A673 (cell line): ENCODE measurements at regions not wholly inside any gene's neighbourhood (a gene's known extent, or its start where the extent isn't known, plus 50 kb on each side); places are given as distances from the start of the nearest gene placed in this dataset.

Experiments
- BruUV-seq: library from RNA; stranded (reverse); fragments of 400-500 nt; replicated peaks from 2 replicates; lab custom pipeline; 2021; lab: Mats Ljungman, UMichigan
- CTCF ChIA-PET: fragments of 300-600 bp; sonication (Branson Sonifier 250); formaldehyde crosslinking; loops from one replicate; lab custom pipeline; 2022; ENCODE audit warnings: antibody characterized with exemption; lab: Charles Lee
- POLR2A ChIA-PET: fragments of 300-600 bp; sonication (Branson Sonifier 250); formaldehyde crosslinking; loops from one replicate; lab custom pipeline; 2022; ENCODE audit warnings: antibody characterized with exemption; ENCODE audit not compliant: low non-redundant PET; lab: Charles Lee
- DNase-seq: peaks from one replicate; pipeline ENCODE4 v3.0.0-alpha.2; 2015; ENCODE audit warnings: low spot score
- H3K27ac ChIP-seq: fragments of 200-600 bp; sonication (generic); 2 replicates; pipeline ENCODE4 v1.5.1; 2016; ENCODE audit warnings: mixed run types, low read depth, mild to moderate bottlenecking, mixed read lengths, antibody characterized with exemption, low read length; ENCODE audit not compliant: poor library complexity, severe bottlenecking
- H3K27me3 ChIP-seq: fragments of 200-600 bp; sonication (generic); replicated peaks from 2 replicates; pipeline ENCODE4 v1.6.1; 2017; ENCODE audit warnings: mixed run types, low read depth, mild to moderate bottlenecking, mixed read lengths, antibody characterized with exemption, low read length; ENCODE audit not compliant: insufficient read depth, poor library complexity
- H3K36me3 ChIP-seq: fragments of 200-600 bp; sonication (generic); 2 replicates; pipeline ENCODE4 v1.6.1; 2016; ENCODE audit warnings: mixed run types, mild to moderate bottlenecking, mixed read lengths, antibody characterized with exemption, low read length; ENCODE audit not compliant: insufficient read depth, poor library complexity, severe bottlenecking
- H3K4me1 ChIP-seq: fragments of 200-600 bp; sonication (generic); 2 replicates; pipeline ENCODE4 v1.6.1; 2017; ENCODE audit warnings: mixed run types, mild to moderate bottlenecking, mixed read lengths, antibody characterized with exemption, low read length; ENCODE audit not compliant: insufficient read depth, poor library complexity, severe bottlenecking
- H3K4me3 ChIP-seq: fragments of 200-600 bp; sonication (generic); 2 replicates; pipeline ENCODE4 v1.5.1; 2016; ENCODE audit warnings: low read depth, mixed run types, mild to moderate bottlenecking, mixed read lengths, low read length; ENCODE audit not compliant: poor library complexity, severe bottlenecking
- H3K9me3 ChIP-seq: fragments of 200-600 bp; sonication (generic); 2 replicates; pipeline ENCODE4 v1.6.1; 2016; ENCODE audit warnings: mixed run types, low read depth, mild to moderate bottlenecking, mixed read lengths, antibody characterized with exemption, low read length; ENCODE audit not compliant: poor library complexity, severe bottlenecking
- CTCF ChIP-seq: fragments of 300-800, 200-600 bp; sonication (generic); conservative IDR thresholded peaks from 2 replicates; pipeline ENCODE4 v1.5.1; 2017; ENCODE audit warnings: low read depth, mild to moderate bottlenecking, antibody characterized with exemption, low read length, moderate library complexity, mixed read lengths
- EZH2 ChIP-seq: fragments of 200-600 bp; sonication (generic); IDR thresholded peaks from 2 replicates; pipeline ENCODE4 v1.6.1; 2017; ENCODE audit warnings: borderline replicate concordance, low read depth, mild to moderate bottlenecking, mixed read lengths, antibody characterized with exemption, low read length; ENCODE audit not compliant: poor library complexity, severe bottlenecking
- intact Hi-C: fragments of 100-400 bp; cut with micrococcal nuclease; formaldehyde crosslinking; loops from one replicate; pipeline ENCODE4 v1.10.0; 2022; ENCODE audit not compliant: unreplicated experiment

GRCh38 chr6:109918227-109918626 is 59.9 kb upstream of the GPR6 start:
- POLR2A ChIA-PET, result no interaction called here
- no TSS peak for BruUV-seq
- CTCF ChIA-PET, result no interaction called here
- intact Hi-C loops, result no loop called here
- Histone ChIP-seq H3K27me3 (no peaks in the 10 kb centered on the region), H3K4me3 (no peak overlapping the region), H3K4me1 (no peaks in the 10 kb centered on the region), H3K9me3 (no peaks in the 10 kb centered on the region), H3K36me3 (no peaks in the 10 kb centered on the region), H3K27ac (no peak overlapping the region)
- no peak for DNase-seq
- no peak for TF ChIP-seq CTCF
- no peak for TF ChIP-seq EZH2

GRCh38 chr6:109920911-109921310 is 57.2 kb upstream of the GPR6 start:
- H3K27ac ChIP-seq, result no peak overlapping the region
- no peaks in the 10 kb centered on the region for H3K36me3 ChIP-seq
- TF ChIP-seq EZH2 (no peak), CTCF (no peak)
- POLR2A ChIA-PET, result no interaction called here
- H3K9me3 ChIP-seq, result no peaks in the 10 kb centered on the region
- intact Hi-C loops, result no loop called here
- H3K27me3 ChIP-seq, result no peaks in the 10 kb centered on the region
- BruUV-seq, result no TSS peak
- no peak for DNase-seq
- H3K4me3 ChIP-seq, result no peak overlapping the region
- no peaks in the 10 kb centered on the region for H3K4me1 ChIP-seq
- CTCF ChIA-PET, result no interaction called here

- ChIA-PET CTCF (no interaction called here), POLR2A (no interaction called here)
- BruUV-seq, result no TSS peak
Observed at GRCh38 chr6:109922851-109923250, 55.3 kb upstream of the GPR6 start.

More at GRCh38 chr6:109922851-109923250, 55.3 kb upstream of the GPR6 start:
- no peak for DNase-seq
- Histone ChIP-seq H3K9me3 (no peaks in the 10 kb centered on the region), H3K4me1 (no peaks in the 10 kb centered on the region), H3K27ac (no peak overlapping the region), H3K36me3 (no peaks in the 10 kb centered on the region), H3K4me3 (no peak overlapping the region), H3K27me3 (no peaks in the 10 kb centered on the region)
- TF ChIP-seq EZH2, result no peak
- TF ChIP-seq CTCF, result no peak
- intact Hi-C loops, result no loop called here
